Breast epithelium (tissue), 3 donors: ENCODE measurements at regions not wholly inside any gene's neighbourhood (a gene's known extent, or its start where the extent isn't known, plus 50 kb on each side); places are given as distances from the start of the nearest gene placed in this dataset.

Experiments
- POLR2A ChIP-seq: fragments of 450-650 bp; IDR thresholded peaks from one replicate; pipeline ENCODE4 v1.6.1; 2016; ENCODE audit warnings: antibody characterized with exemption, mild to moderate bottlenecking, moderate library complexity
- POLR2AphosphoS5 ChIP-seq, 3 donors: sonication (generic); formaldehyde crosslinking; IDR thresholded peaks; one replicate each; pipeline ENCODE4 v1.6.1; 2017; ENCODE audit warnings: antibody characterized with exemption in 3 of 3
- TF ChIP-seq, protein P1 (sequence below), 3 donors: fragments of 450-650 bp; IDR thresholded peaks; one replicate each; pipeline ENCODE4 v1.5.1; 2016 to 2017; ENCODE audit warnings: antibody characterized with exemption in 3 of 3, mild to moderate bottlenecking in 3 of 3, moderate library complexity in 3 of 3

DNA sequence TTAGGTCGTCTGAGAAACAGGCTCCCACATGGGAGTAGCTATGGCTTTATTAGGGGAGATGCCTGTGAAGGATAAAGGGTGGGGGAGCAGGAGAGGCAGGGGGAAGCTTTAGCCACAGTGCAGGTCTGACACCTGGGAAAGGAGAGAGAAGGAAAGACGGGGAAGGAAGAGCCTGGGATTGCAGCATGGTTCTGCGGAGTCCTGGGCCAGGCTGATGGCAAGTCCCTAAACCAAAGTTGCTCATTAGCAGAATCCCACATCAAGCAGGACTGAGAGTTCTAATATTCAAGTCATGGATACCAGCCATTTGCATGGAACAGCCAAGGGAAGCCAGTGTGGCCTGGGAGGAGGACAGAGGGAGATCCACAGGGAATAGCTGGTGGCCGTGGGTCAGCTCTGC, 414.8 kb downstream of the RPS24 start:
- TF ChIP-seq, protein P1, sequence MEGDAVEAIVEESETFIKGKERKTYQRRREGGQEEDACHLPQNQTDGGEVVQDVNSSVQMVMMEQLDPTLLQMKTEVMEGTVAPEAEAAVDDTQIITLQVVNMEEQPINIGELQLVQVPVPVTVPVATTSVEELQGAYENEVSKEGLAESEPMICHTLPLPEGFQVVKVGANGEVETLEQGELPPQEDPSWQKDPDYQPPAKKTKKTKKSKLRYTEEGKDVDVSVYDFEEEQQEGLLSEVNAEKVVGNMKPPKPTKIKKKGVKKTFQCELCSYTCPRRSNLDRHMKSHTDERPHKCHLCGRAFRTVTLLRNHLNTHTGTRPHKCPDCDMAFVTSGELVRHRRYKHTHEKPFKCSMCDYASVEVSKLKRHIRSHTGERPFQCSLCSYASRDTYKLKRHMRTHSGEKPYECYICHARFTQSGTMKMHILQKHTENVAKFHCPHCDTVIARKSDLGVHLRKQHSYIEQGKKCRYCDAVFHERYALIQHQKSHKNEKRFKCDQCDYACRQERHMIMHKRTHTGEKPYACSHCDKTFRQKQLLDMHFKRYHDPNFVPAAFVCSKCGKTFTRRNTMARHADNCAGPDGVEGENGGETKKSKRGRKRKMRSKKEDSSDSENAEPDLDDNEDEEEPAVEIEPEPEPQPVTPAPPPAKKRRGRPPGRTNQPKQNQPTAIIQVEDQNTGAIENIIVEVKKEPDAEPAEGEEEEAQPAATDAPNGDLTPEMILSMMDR (IDR thresholded peaks at IDR 0.05) = no peak
- TF ChIP-seq POLR2AphosphoS5 (IDR thresholded peaks at IDR 0.05) (no peak), POLR2A (no peak)
